H9 (cell line): ENCODE measurements at regions not wholly inside any gene's neighbourhood (a gene's known extent, or its start where the extent isn't known, plus 50 kb on each side); places are given as distances from the start of the nearest gene placed in this dataset.

Experiments used
- DNase-seq: peaks from one replicate; pipeline ENCODE4 v3.0.0-alpha.2; 2017
- H2AFZ ChIP-seq: one replicate; pipeline ENCODE4 v1.6.1; 2013; ENCODE audit warnings: mild to moderate bottlenecking, low read length, control low read depth, moderate library complexity
- H2AK5ac ChIP-seq: 2 replicates; pipeline ENCODE4 v1.6.1; 2013; ENCODE audit warnings: low read length, control low read depth, mixed read lengths; ENCODE audit not compliant: insufficient read length
- H2BK120ac ChIP-seq: one replicate; pipeline ENCODE4 v1.6.1; 2013; ENCODE audit warnings: low read depth, mild to moderate bottlenecking, low read length, control low read depth, inconsistent platforms; ENCODE audit not compliant: poor library complexity, severe bottlenecking
- H2BK12ac ChIP-seq: 2 replicates; pipeline ENCODE4 v1.6.1; 2013; ENCODE audit warnings: low read length, control low read depth, mixed read lengths, low read depth; ENCODE audit not compliant: insufficient read length
- H2BK15ac ChIP-seq: 2 replicates; pipeline ENCODE4 v1.6.1; 2013; ENCODE audit warnings: low read depth, low read length, control low read depth
- H2BK20ac ChIP-seq: one replicate; pipeline ENCODE4 v1.6.1; 2013; ENCODE audit warnings: low read depth, mild to moderate bottlenecking, low read length, control low read depth, inconsistent platforms; ENCODE audit not compliant: poor library complexity, severe bottlenecking
- H2BK5ac ChIP-seq: 2 replicates; pipeline ENCODE4 v1.6.1; 2013; ENCODE audit warnings: low read length, control low read depth, mixed read lengths; ENCODE audit not compliant: insufficient read length
- H3K14ac ChIP-seq: 2 replicates; pipeline ENCODE4 v1.6.1; 2013; ENCODE audit warnings: low read length, control low read depth; ENCODE audit not compliant: insufficient read depth
- H3K18ac ChIP-seq: 2 replicates; pipeline ENCODE4 v1.6.1; 2013; ENCODE audit warnings: low read depth, mild to moderate bottlenecking, mixed read lengths, low read length, control low read depth; ENCODE audit not compliant: insufficient read length
- H3K23ac ChIP-seq: 2 replicates; pipeline ENCODE4 v1.6.1; 2013; ENCODE audit warnings: low read length, control low read depth, mixed read lengths, low read depth; ENCODE audit not compliant: insufficient read length
- H3K23me2 ChIP-seq: 2 replicates; pipeline ENCODE4 v1.6.1; 2013; ENCODE audit warnings: low read depth, mild to moderate bottlenecking, mixed read lengths, low read length, control low read depth; ENCODE audit not compliant: insufficient read length, poor library complexity, severe bottlenecking
- H3K27ac ChIP-seq: 2 replicates; pipeline ENCODE4 v1.5.1; 2013; ENCODE audit warnings: low read length, control low read depth, mixed read lengths, low read depth; ENCODE audit not compliant: insufficient read length
- H3K27me3 ChIP-seq: 2 replicates; pipeline ENCODE4 v1.6.1; 2013; ENCODE audit warnings: low read length, control low read depth, inconsistent platforms; ENCODE audit not compliant: insufficient read depth
- H3K4ac ChIP-seq: 2 replicates; pipeline ENCODE4 v1.6.1; 2013; ENCODE audit warnings: low read depth, mild to moderate bottlenecking, control low read depth, inconsistent platforms, low read length, moderate library complexity
- H3K4me1 ChIP-seq: 2 replicates; pipeline ENCODE4 v1.6.1; 2013; ENCODE audit warnings: low read length, control low read depth, inconsistent platforms; ENCODE audit not compliant: insufficient read depth
- H3K4me2 ChIP-seq: 2 replicates; pipeline ENCODE4 v1.6.1; 2013; ENCODE audit warnings: low read length, control low read depth, mixed read lengths; ENCODE audit not compliant: insufficient read length, insufficient read depth
- H3K56ac ChIP-seq: 2 replicates; pipeline ENCODE4 v1.6.1; 2013; ENCODE audit warnings: low read depth, mild to moderate bottlenecking, mixed read lengths, low read length, control low read depth; ENCODE audit not compliant: insufficient read length
- H3K79me1 ChIP-seq: 2 replicates; pipeline ENCODE4 v1.6.1; 2013; ENCODE audit warnings: low read depth, mild to moderate bottlenecking, moderate library complexity, low read length, control low read depth, inconsistent platforms; ENCODE audit not compliant: insufficient read depth, poor library complexity, severe bottlenecking
- H3K79me2 ChIP-seq: 2 replicates; pipeline ENCODE4 v1.6.1; 2013; ENCODE audit warnings: low read length, control low read depth, inconsistent platforms; ENCODE audit not compliant: insufficient read depth
- H3K9ac ChIP-seq: 2 replicates; pipeline ENCODE4 v1.6.1; 2013; ENCODE audit warnings: low read length, control low read depth, mixed read lengths; ENCODE audit not compliant: insufficient read length; ENCODE audit errors: extremely low read depth
- H3K9me3 ChIP-seq: one replicate; pipeline ENCODE4 v1.6.1; 2013; ENCODE audit warnings: low read depth, low read length, inconsistent platforms; ENCODE audit not compliant: control insufficient read depth
- H3T11ph ChIP-seq: one replicate; pipeline ENCODE4 v1.6.1; 2013; ENCODE audit warnings: mild to moderate bottlenecking, low read length, control low read depth, inconsistent platforms
- H4K20me1 ChIP-seq: one replicate; pipeline ENCODE4 v1.6.1; 2013; ENCODE audit not compliant: control insufficient read depth, insufficient read length, insufficient read depth
- H4K5ac ChIP-seq: 2 replicates; pipeline ENCODE4 v1.6.1; 2013; ENCODE audit warnings: low read depth, mild to moderate bottlenecking, mixed read lengths, low read length, control low read depth; ENCODE audit not compliant: insufficient read length
- H4K8ac ChIP-seq: replicated peaks from 2 replicates; pipeline ENCODE4 v1.6.1; 2013; ENCODE audit warnings: low read length, control low read depth, mixed read lengths, low read depth; ENCODE audit not compliant: insufficient read length
- H4K91ac ChIP-seq: 2 replicates; pipeline ENCODE4 v1.6.1; 2013; ENCODE audit warnings: low read depth, mild to moderate bottlenecking, moderate library complexity, mixed read lengths, low read length, control low read depth; ENCODE audit not compliant: insufficient read length
- H3K27ac Mint-ChIP-seq, 3 experiments: 2 replicates in 2 of 3; 3 replicates in 1 of 3; pipeline ENCODE4 v1.8.0; 2020 to 2021; ENCODE audit warnings: mixed read lengths in 3 of 3, mild to moderate bottlenecking in 1 of 3, moderate library complexity in 1 of 3
- H3K27me3 Mint-ChIP-seq: 2 replicates; pipeline ENCODE4 v1.8.0; 2021; ENCODE audit warnings: low read depth, mild to moderate bottlenecking, moderate library complexity, mixed read lengths
- H3K36me3 Mint-ChIP-seq, 3 experiments: 2 replicates in 2 of 3; 3 replicates in 1 of 3; pipeline ENCODE4 v1.8.0; 2020 to 2021; ENCODE audit warnings: low read depth in 3 of 3, mixed read lengths in 3 of 3; ENCODE audit not compliant: insufficient read depth in 1 of 3
- H3K4me1 Mint-ChIP-seq, 2 experiments: 2 replicates each; pipeline ENCODE4 v1.8.0; 2020; ENCODE audit warnings: mixed read lengths in 2 of 2
- H3K4me3 Mint-ChIP-seq, 2 experiments: 2 replicates in 1 of 2; 3 replicates in 1 of 2; pipeline ENCODE4 v1.8.0; 2020 to 2021; ENCODE audit warnings: mild to moderate bottlenecking in 2 of 2, mixed read lengths in 2 of 2, moderate library complexity in 1 of 2
- H3K9me3 Mint-ChIP-seq, 2 experiments: 2 replicates in 1 of 2; 3 replicates in 1 of 2; pipeline ENCODE4 v1.8.0; 2020; ENCODE audit warnings: mild to moderate bottlenecking in 2 of 2, mixed read lengths in 2 of 2, moderate library complexity in 1 of 2
- WGBS: extraction: QIAGEN DNeasy Blood & Tissue Kit; methylation state at CpG from one replicate; pipeline ENCODE4 v1.1.7; 2013; ENCODE audit warnings: missing lambda C conversion rate, low lambda C conversion rate, mixed read lengths; ENCODE audit not compliant: insufficient read length; ENCODE audit errors: extremely low coverage; 5-methylcytosine and 5-hydroxymethylcytosine counted together
- TF ChIP-seq, protein P1 (sequence below): fragments of 200-600 bp; sonication (generic); conservative IDR thresholded peaks from 3 replicates; pipeline ENCODE4 v1.8.0; 2021; ENCODE audit warnings: antibody characterized with exemption, mild to moderate bottlenecking

DNA sequence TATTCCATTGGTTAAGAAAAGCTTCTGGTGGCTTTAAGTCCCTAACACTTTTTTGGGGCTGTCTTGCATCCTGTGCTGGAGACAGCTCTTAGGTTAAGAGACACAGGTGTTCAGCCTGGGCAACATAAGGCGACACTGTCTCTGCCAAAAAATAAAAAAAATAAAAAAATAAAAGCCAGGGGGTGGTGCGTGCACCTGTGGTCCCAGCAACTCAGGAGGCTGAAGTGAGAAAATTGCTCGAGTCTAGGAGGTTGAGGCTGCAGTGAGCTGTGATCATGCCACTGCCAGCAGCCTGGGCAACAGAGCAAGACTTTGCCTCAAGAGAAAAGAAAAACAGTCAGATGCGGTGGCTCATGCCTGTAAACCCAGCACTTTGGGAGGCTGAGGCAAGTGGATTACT lies 55.6 kb upstream of the ZMYND8 start:
- H2BK5ac ChIP-seq: no peak overlapping the region
- H3K4me2 ChIP-seq: no peak overlapping the region
- H3K56ac ChIP-seq: no peak overlapping the region
- no peak overlapping the region for H3K27ac Mint-ChIP-seq
- no CpG with 5 or more reads among the region's 4 CpGs for WGBS
- H3K79me2 ChIP-seq: no peaks in the 10 kb centered on the region
- H2AFZ ChIP-seq: no peak overlapping the region
- H4K91ac ChIP-seq: no peak overlapping the region
- no peak overlapping the region for H3K23ac ChIP-seq
- no peak overlapping the region for H2BK20ac ChIP-seq
- no peak overlapping the region for H2AK5ac ChIP-seq
- no peaks in the 10 kb centered on the region for H3K4me1 ChIP-seq
- H3K4ac ChIP-seq: no peak overlapping the region
- H3K18ac ChIP-seq: no peak overlapping the region
- H4K8ac ChIP-seq: no peak overlapping the region
- no peak overlapping the region for H2BK15ac ChIP-seq
- no peaks in the 10 kb centered on the region for H4K20me1 ChIP-seq
- no peaks in the 10 kb centered on the region for H3K4me1 Mint-ChIP-seq
- no peaks in the 10 kb centered on the region for H3K79me1 ChIP-seq
- DNase-seq: no peak
- no peaks in the 10 kb centered on the region for H3K36me3 Mint-ChIP-seq
- TF ChIP-seq, protein P1, sequence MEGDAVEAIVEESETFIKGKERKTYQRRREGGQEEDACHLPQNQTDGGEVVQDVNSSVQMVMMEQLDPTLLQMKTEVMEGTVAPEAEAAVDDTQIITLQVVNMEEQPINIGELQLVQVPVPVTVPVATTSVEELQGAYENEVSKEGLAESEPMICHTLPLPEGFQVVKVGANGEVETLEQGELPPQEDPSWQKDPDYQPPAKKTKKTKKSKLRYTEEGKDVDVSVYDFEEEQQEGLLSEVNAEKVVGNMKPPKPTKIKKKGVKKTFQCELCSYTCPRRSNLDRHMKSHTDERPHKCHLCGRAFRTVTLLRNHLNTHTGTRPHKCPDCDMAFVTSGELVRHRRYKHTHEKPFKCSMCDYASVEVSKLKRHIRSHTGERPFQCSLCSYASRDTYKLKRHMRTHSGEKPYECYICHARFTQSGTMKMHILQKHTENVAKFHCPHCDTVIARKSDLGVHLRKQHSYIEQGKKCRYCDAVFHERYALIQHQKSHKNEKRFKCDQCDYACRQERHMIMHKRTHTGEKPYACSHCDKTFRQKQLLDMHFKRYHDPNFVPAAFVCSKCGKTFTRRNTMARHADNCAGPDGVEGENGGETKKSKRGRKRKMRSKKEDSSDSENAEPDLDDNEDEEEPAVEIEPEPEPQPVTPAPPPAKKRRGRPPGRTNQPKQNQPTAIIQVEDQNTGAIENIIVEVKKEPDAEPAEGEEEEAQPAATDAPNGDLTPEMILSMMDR: no peak
- no peak overlapping the region for H2BK120ac ChIP-seq
- H3K9ac ChIP-seq: no peak overlapping the region
- no peak overlapping the region for H2BK12ac ChIP-seq
- H4K5ac ChIP-seq: no peak overlapping the region
- H3K9me3 Mint-ChIP-seq: no peaks in the 10 kb centered on the region
- H3K23me2 ChIP-seq: no peaks in the 10 kb centered on the region
- no peak overlapping the region for H3K14ac ChIP-seq
- H3T11ph ChIP-seq: no peak overlapping the region
- no peaks in the 10 kb centered on the region for H3K9me3 ChIP-seq
- no peaks in the 10 kb centered on the region for H3K27me3 ChIP-seq
- no peak overlapping the region for H3K4me3 Mint-ChIP-seq
- no peak overlapping the region for H3K27ac ChIP-seq
- H3K27me3 Mint-ChIP-seq: no peaks in the 10 kb centered on the region; the same call in 1 of the 2 replicates
